ENCODE measurements at regions not wholly inside any gene's neighbourhood (a gene's known extent, or its start where the extent isn't known, plus 50 kb on each side); places are given as distances from the start of the nearest gene placed in this dataset.

DNA sequence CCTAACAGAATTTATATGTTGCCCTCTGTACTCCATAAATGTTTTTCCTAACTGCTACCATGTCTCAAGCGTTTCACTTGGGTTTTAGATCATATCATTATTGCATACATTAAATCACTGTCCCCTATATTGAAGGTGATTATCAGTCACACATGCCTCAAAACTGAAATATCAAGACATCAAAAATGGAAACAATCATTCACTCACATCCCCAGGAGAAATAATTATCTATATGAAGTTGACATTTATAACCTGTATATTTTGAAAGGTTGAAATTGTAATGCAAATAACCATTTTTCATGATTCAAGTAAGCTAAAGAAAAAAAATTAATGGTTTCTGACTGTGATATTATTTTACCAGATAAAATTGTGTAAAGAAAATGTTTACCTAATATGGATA lies 1695.0 kb downstream of the SLITRK1 start:
- ChIA-PET POLR2A (no interaction called here), CTCF (no interaction called here)
- no peak overlapping the region for H3K4me3 ChIP-seq (ENCODE audit: low read depth, low read length)
- no peak for TF ChIP-seq BCL11A (tag by site-specific recombination; IDR thresholded peaks at IDR 0.05; ENCODE audit: low read depth)
- TF ChIP-seq, protein P1, sequence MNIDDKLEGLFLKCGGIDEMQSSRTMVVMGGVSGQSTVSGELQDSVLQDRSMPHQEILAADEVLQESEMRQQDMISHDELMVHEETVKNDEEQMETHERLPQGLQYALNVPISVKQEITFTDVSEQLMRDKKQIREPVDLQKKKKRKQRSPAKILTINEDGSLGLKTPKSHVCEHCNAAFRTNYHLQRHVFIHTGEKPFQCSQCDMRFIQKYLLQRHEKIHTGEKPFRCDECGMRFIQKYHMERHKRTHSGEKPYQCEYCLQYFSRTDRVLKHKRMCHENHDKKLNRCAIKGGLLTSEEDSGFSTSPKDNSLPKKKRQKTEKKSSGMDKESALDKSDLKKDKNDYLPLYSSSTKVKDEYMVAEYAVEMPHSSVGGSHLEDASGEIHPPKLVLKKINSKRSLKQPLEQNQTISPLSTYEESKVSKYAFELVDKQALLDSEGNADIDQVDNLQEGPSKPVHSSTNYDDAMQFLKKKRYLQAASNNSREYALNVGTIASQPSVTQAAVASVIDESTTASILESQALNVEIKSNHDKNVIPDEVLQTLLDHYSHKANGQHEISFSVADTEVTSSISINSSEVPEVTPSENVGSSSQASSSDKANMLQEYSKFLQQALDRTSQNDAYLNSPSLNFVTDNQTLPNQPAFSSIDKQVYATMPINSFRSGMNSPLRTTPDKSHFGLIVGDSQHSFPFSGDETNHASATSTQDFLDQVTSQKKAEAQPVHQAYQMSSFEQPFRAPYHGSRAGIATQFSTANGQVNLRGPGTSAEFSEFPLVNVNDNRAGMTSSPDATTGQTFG (tag by site-specific recombination; IDR thresholded peaks at IDR 0.05; ENCODE audit: borderline replicate concordance), result no peak
- no peak for TF ChIP-seq ZNF146 (tag by site-specific recombination; IDR thresholded peaks at IDR 0.05)
- TF ChIP-seq ZNF157 (tag by site-specific recombination; IDR thresholded peaks at IDR 0.05), result no peak
- TF ChIP-seq ZIC2 (tag by site-specific recombination; IDR thresholded peaks at IDR 0.05), result no peak
- no peak for TF ChIP-seq ZNF112 (tag by site-specific recombination; IDR thresholded peaks at IDR 0.05)
- TF ChIP-seq, protein P2, sequence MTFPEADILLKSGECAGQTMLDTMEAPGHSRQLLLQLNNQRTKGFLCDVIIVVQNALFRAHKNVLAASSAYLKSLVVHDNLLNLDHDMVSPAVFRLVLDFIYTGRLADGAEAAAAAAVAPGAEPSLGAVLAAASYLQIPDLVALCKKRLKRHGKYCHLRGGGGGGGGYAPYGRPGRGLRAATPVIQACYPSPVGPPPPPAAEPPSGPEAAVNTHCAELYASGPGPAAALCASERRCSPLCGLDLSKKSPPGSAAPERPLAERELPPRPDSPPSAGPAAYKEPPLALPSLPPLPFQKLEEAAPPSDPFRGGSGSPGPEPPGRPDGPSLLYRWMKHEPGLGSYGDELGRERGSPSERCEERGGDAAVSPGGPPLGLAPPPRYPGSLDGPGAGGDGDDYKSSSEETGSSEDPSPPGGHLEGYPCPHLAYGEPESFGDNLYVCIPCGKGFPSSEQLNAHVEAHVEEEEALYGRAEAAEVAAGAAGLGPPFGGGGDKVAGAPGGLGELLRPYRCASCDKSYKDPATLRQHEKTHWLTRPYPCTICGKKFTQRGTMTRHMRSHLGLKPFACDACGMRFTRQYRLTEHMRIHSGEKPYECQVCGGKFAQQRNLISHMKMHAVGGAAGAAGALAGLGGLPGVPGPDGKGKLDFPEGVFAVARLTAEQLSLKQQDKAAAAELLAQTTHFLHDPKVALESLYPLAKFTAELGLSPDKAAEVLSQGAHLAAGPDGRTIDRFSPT (tag by site-specific recombination; IDR thresholded peaks at IDR 0.05), result no peak
- TF ChIP-seq MEIS1 (CRISPR knock-in tag; IDR thresholded peaks at IDR 0.05; ENCODE audit: borderline replicate concordance), result no peak
- no peak for TF ChIP-seq ZFP3 (tag by site-specific recombination; IDR thresholded peaks at IDR 0.05; ENCODE audit: low read depth)
- no peak for TF ChIP-seq ZNF596 (tag by site-specific recombination; IDR thresholded peaks at IDR 0.05)
- no peak for TF ChIP-seq ZNF138 (tag by site-specific recombination; IDR thresholded peaks at IDR 0.05; ENCODE audit: borderline replicate concordance)
- TF ChIP-seq ZNF48 (tag by site-specific recombination; IDR thresholded peaks at IDR 0.05), result no peak
- TF ChIP-seq ZNF621 (tag by site-specific recombination; IDR thresholded peaks at IDR 0.05), result no peak
- no peak for TF ChIP-seq KLF9 (tag by site-specific recombination; IDR thresholded peaks at IDR 0.05; ENCODE audit: low read depth)
- TF ChIP-seq SCRT1 (tag by site-specific recombination; IDR thresholded peaks at IDR 0.05; ENCODE audit: borderline replicate concordance), result no peak
- TF ChIP-seq, protein P3, sequence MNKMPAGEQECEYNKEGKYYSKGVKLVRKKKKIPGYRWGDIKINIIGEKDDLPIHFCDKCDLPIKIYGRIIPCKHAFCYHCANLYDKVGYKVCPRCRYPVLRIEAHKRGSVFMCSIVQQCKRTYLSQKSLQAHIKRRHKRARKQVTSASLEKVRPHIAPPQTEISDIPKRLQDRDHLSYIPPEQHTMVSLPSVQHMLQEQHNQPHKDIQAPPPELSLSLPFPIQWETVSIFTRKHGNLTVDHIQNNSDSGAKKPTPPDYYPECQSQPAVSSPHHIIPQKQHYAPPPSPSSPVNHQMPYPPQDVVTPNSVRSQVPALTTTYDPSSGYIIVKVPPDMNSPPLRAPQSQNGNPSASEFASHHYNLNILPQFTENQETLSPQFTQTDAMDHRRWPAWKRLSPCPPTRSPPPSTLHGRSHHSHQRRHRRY (tag by site-specific recombination; IDR thresholded peaks at IDR 0.05), result no peak
- no peak for TF ChIP-seq REPIN1 (tag by site-specific recombination; IDR thresholded peaks at IDR 0.05; ENCODE audit: low read depth)
- no peaks in the 10 kb centered on the region for H3K4me1 ChIP-seq (ENCODE audit: control insufficient read depth, insufficient read depth, low read length)
- H3K36me3 ChIP-seq (ENCODE audit: control insufficient read depth in 2 of 2, insufficient read depth in 1 of 2, low read length in 2 of 2), result no peaks in the 10 kb centered on the region
- H3K27ac ChIP-seq (ENCODE audit: extremely low read depth, low read depth, low read length), result no peak overlapping the region
- no peaks in the 10 kb centered on the region for H3K9me3 ChIP-seq (ENCODE audit: control insufficient read depth, insufficient read depth, low read depth, low read length)

DNA sequence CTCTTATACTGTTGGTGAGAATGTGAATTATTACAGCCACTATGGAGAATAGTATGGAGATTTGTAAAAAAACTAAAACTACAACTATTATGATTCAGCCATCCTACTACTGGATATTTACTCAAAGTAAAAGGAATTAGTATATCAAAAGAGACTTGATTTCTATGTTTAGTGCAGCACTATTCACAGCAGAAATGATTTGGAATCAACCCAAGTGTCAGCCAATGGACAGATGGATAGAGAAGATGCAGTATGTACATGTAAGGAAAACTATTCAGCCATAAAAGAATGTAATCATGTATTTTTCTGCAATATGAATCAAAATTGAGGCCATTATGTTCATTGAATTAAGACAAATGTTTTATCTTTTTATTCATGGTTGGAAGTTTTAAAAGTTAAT lies 1705.5 kb downstream of the SLITRK1 start:
- no peaks in the 10 kb centered on the region for H3K36me3 ChIP-seq (ENCODE audit: control insufficient read depth in 2 of 2, insufficient read depth in 1 of 2, low read length in 2 of 2)
- ChIA-PET POLR2A (no interaction called here), CTCF (no interaction called here)
- no peaks in the 10 kb centered on the region for H3K9me3 ChIP-seq (ENCODE audit: control insufficient read depth, insufficient read depth, low read depth, low read length)
- H3K27ac ChIP-seq (ENCODE audit: extremely low read depth, low read depth, low read length), result no peak overlapping the region
- H3K4me1 ChIP-seq (ENCODE audit: control insufficient read depth, insufficient read depth, low read length), result no peaks in the 10 kb centered on the region
- H3K4me3 ChIP-seq (ENCODE audit: low read depth, low read length), result no peak overlapping the region
- TF ChIP-seq ZNF138 (tag by site-specific recombination; IDR thresholded peaks at IDR 0.05; ENCODE audit: borderline replicate concordance) (no peak), TCF7L2 (IDR thresholded peaks at IDR 0.05; ENCODE audit: borderline replicate concordance, low read depth, low read length) (no peak), ZNF791 (tag by site-specific recombination; IDR thresholded peaks at IDR 0.05) (no peak), ZEB2 (tag by site-specific recombination; IDR thresholded peaks at IDR 0.05) (no peak), SCRT2 (tag by site-specific recombination; IDR thresholded peaks at IDR 0.05) (no peak), ZNF423 (tag by site-specific recombination; IDR thresholded peaks at IDR 0.05) (no peak), ZNF473 (tag by site-specific recombination; IDR thresholded peaks at IDR 0.05) (no peak), ZFP41 (tag by site-specific recombination; IDR thresholded peaks at IDR 0.05; ENCODE audit: borderline replicate concordance) (no peak), ZNF560 (tag by site-specific recombination; IDR thresholded peaks at IDR 0.05; ENCODE audit: borderline replicate concordance) (no peak)
- TF ChIP-seq, protein P4, sequence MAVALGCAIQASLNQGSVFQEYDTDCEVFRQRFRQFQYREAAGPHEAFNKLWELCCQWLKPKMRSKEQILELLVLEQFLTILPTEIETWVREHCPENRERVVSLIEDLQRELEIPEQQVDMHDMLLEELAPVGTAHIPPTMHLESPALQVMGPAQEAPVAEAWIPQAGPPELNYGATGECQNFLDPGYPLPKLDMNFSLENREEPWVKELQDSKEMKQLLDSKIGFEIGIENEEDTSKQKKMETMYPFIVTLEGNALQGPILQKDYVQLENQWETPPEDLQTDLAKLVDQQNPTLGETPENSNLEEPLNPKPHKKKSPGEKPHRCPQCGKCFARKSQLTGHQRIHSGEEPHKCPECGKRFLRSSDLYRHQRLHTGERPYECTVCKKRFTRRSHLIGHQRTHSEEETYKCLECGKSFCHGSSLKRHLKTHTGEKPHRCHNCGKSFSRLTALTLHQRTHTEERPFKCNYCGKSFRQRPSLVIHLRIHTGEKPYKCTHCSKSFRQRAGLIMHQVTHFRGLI (tag by site-specific recombination; IDR thresholded peaks at IDR 0.05), result no peak
- TF ChIP-seq, protein P5, sequence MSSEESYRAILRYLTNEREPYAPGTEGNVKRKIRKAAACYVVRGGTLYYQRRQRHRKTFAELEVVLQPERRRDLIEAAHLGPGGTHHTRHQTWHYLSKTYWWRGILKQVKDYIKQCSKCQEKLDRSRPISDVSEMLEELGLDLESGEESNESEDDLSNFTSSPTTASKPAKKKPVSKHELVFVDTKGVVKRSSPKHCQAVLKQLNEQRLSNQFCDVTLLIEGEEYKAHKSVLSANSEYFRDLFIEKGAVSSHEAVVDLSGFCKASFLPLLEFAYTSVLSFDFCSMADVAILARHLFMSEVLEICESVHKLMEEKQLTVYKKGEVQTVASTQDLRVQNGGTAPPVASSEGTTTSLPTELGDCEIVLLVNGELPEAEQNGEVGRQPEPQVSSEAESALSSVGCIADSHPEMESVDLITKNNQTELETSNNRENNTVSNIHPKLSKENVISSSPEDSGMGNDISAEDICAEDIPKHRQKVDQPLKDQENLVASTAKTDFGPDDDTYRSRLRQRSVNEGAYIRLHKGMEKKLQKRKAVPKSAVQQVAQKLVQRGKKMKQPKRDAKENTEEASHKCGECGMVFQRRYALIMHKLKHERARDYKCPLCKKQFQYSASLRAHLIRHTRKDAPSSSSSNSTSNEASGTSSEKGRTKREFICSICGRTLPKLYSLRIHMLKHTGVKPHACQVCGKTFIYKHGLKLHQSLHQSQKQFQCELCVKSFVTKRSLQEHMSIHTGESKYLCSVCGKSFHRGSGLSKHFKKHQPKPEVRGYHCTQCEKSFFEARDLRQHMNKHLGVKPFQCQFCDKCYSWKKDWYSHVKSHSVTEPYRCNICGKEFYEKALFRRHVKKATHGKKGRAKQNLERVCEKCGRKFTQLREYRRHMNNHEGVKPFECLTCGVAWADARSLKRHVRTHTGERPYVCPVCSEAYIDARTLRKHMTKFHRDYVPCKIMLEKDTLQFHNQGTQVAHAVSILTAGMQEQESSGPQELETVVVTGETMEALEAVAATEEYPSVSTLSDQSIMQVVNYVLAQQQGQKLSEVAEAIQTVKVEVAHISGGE (tag by site-specific recombination; conservative IDR thresholded peaks at IDR 0.05; ENCODE audit: low read depth), result no peak
